ENCODE measurements at regions not wholly inside any gene's neighbourhood (a gene's known extent, or its start where the extent isn't known, plus 50 kb on each side); places are given as distances from the start of the nearest gene placed in this dataset.

DNA sequence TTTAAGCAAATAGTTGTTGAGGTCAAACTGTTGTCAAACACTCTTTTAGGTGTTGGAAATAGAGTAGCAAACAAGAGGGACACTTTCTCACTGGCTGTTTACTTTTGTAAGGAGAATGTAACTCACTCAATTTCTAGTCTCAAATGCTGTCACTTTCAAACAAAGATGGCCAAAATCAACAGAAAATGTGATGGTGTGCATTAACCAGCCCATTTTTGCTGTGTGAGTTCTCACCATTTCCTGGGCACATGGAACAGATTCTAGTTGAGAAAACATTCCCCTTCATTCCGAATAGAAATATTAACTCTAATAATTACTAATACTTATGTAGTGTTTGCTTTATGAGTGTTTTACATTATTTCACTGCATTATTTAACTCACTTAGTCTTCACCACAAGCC lies 128.2 kb upstream of the XYLT1 start:
- TF ChIP-seq, protein P1, sequence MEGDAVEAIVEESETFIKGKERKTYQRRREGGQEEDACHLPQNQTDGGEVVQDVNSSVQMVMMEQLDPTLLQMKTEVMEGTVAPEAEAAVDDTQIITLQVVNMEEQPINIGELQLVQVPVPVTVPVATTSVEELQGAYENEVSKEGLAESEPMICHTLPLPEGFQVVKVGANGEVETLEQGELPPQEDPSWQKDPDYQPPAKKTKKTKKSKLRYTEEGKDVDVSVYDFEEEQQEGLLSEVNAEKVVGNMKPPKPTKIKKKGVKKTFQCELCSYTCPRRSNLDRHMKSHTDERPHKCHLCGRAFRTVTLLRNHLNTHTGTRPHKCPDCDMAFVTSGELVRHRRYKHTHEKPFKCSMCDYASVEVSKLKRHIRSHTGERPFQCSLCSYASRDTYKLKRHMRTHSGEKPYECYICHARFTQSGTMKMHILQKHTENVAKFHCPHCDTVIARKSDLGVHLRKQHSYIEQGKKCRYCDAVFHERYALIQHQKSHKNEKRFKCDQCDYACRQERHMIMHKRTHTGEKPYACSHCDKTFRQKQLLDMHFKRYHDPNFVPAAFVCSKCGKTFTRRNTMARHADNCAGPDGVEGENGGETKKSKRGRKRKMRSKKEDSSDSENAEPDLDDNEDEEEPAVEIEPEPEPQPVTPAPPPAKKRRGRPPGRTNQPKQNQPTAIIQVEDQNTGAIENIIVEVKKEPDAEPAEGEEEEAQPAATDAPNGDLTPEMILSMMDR (IDR thresholded peaks at IDR 0.05): no peak
- no peak for TF ChIP-seq POLR2A (IDR thresholded peaks at IDR 0.05)

Measured in gastroesophageal sphincter (tissue), 3 donors.